OCI-LY7 (cell line): ENCODE measurements at regions not wholly inside any gene's neighbourhood (a gene's known extent, or its start where the extent isn't known, plus 50 kb on each side); places are given as distances from the start of the nearest gene placed in this dataset.
"Not testable (repeated sequence)": the region's sequence is repeated elsewhere in the genome, so short reads cannot be mapped to it uniquely, and the experiment has no call there.

Experiments used
- BruUV-seq: library from RNA; stranded (reverse); fragments of 400-500 nt; replicated peaks from 2 replicates; lab custom pipeline; 2021; lab: Mats Ljungman, UMichigan
- CTCF ChIA-PET: fragments of 300-600 bp; sonication (Branson Sonifier 250); formaldehyde crosslinking; loops from one replicate; lab custom pipeline; 2022; ENCODE audit warnings: antibody characterized with exemption; ENCODE audit not compliant: unreplicated experiment; lab: Charles Lee
- POLR2A ChIA-PET: fragments of 300-600 bp; sonication (Branson Sonifier 250); formaldehyde crosslinking; loops from one replicate; lab custom pipeline; 2022; ENCODE audit warnings: antibody characterized with exemption; lab: Charles Lee
- DNase-seq: peaks from one replicate; pipeline ENCODE4 v3.0.0-alpha.2; 2015; ENCODE audit warnings: low spot score
- H2AFZ ChIP-seq: fragments of 200-600 bp; sonication (generic), shearing (Covaris generic); 2 replicates; pipeline ENCODE4 v1.6.1; 2014; ENCODE audit warnings: mild to moderate bottlenecking, antibody characterized with exemption, low read length, moderate library complexity
- H3K27ac ChIP-seq: fragments of 200-600 bp; sonication (generic); 2 replicates; pipeline ENCODE4 v1.5.1; 2014; ENCODE audit warnings: mixed run types, low read depth, mild to moderate bottlenecking, moderate library complexity, low read length, inconsistent platforms; ENCODE audit not compliant: poor library complexity, severe bottlenecking
- H3K36me3 ChIP-seq: fragments of 200-600 bp; sonication (generic); 2 replicates; pipeline ENCODE4 v1.6.1; 2014; ENCODE audit warnings: mild to moderate bottlenecking, antibody characterized with exemption, low read length, moderate library complexity, mixed read lengths; ENCODE audit not compliant: insufficient read depth
- H3K4me1 ChIP-seq: fragments of 200-600 bp; sonication (generic); 2 replicates; pipeline ENCODE4 v1.5.1; 2014; ENCODE audit warnings: mild to moderate bottlenecking, low read length; ENCODE audit not compliant: insufficient read depth, poor library complexity, severe bottlenecking
- H3K4me2 ChIP-seq: fragments of 200-600 bp; sonication (generic); 2 replicates; pipeline ENCODE4 v1.6.1; 2014; ENCODE audit warnings: mild to moderate bottlenecking, low read length
- H3K4me3 ChIP-seq: fragments of 200-600 bp; sonication (generic); 2 replicates; pipeline ENCODE4 v1.5.1; 2014; ENCODE audit warnings: mild to moderate bottlenecking, low read depth, low read length; ENCODE audit not compliant: poor library complexity, severe bottlenecking
- H3K79me2 ChIP-seq: fragments of 200-600 bp; sonication (generic); 2 replicates; pipeline ENCODE4 v1.6.1; 2016; ENCODE audit warnings: low read depth, mild to moderate bottlenecking, low read length, moderate library complexity, mixed read lengths; ENCODE audit not compliant: insufficient read depth
- H3K9me2 ChIP-seq: fragments of 200-600 bp; sonication (generic); 2 replicates; pipeline ENCODE4 v1.6.1; 2016; ENCODE audit warnings: mild to moderate bottlenecking, low read length, mixed read lengths; ENCODE audit not compliant: insufficient read depth
- H3K9me3 ChIP-seq: fragments of 200-600 bp; sonication (generic); 2 replicates; pipeline ENCODE4 v1.6.1; 2014; ENCODE audit warnings: mild to moderate bottlenecking, mixed run types, low read length, mixed read lengths
- H4K20me1 ChIP-seq: fragments of 200-600 bp; sonication (generic); 2 replicates; pipeline ENCODE4 v1.6.1; 2014; ENCODE audit warnings: mild to moderate bottlenecking, antibody characterized with exemption, low read length, moderate library complexity, mixed read lengths; ENCODE audit not compliant: insufficient read depth
- EZH2phosphoT487 ChIP-seq: fragments of 200-600 bp; sonication (generic); IDR thresholded peaks from 2 replicates; pipeline ENCODE4 v1.6.1; 2018; ENCODE audit warnings: low read depth, borderline replicate concordance, mild to moderate bottlenecking, mixed run types, antibody characterized with exemption, low read length, moderate library complexity, mixed read lengths
- intact Hi-C: fragments of 100-400 bp; cut with micrococcal nuclease; formaldehyde crosslinking; loops from one replicate; pipeline ENCODE4 v1.10.0; 2022; ENCODE audit not compliant: unreplicated experiment
- TF ChIP-seq, protein P1 (sequence below): fragments of 200-600 bp; sonication (generic); conservative IDR thresholded peaks from 2 replicates; pipeline ENCODE4 v1.5.1; 2014; ENCODE audit warnings: mild to moderate bottlenecking, antibody characterized with exemption, low read length, moderate library complexity, mixed read lengths

GRCh38 chr7:29649876-29650275 is 86.2 kb downstream of the PRR15 start:
- DNase-seq: no peak
- Histone ChIP-seq H2AFZ (no peak overlapping the region), H3K4me3 (no peak overlapping the region), H3K36me3 (no peaks in the 10 kb centered on the region), H3K4me2 (no peak overlapping the region), H3K9me2 (no peaks in the 10 kb centered on the region), H3K79me2 (no peaks in the 10 kb centered on the region), H4K20me1 (no peaks in the 10 kb centered on the region), H3K4me1 (no peaks in the 10 kb centered on the region), H3K27ac (no peak overlapping the region), H3K9me3 (no peaks in the 10 kb centered on the region)
- ChIA-PET CTCF (no interaction called here), POLR2A (no interaction called here)
- TF ChIP-seq EZH2phosphoT487: no peak
- TF ChIP-seq, protein P1, sequence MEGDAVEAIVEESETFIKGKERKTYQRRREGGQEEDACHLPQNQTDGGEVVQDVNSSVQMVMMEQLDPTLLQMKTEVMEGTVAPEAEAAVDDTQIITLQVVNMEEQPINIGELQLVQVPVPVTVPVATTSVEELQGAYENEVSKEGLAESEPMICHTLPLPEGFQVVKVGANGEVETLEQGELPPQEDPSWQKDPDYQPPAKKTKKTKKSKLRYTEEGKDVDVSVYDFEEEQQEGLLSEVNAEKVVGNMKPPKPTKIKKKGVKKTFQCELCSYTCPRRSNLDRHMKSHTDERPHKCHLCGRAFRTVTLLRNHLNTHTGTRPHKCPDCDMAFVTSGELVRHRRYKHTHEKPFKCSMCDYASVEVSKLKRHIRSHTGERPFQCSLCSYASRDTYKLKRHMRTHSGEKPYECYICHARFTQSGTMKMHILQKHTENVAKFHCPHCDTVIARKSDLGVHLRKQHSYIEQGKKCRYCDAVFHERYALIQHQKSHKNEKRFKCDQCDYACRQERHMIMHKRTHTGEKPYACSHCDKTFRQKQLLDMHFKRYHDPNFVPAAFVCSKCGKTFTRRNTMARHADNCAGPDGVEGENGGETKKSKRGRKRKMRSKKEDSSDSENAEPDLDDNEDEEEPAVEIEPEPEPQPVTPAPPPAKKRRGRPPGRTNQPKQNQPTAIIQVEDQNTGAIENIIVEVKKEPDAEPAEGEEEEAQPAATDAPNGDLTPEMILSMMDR: no peak
- BruUV-seq: no TSS peak
- intact Hi-C loops: no loop called here

DNA sequence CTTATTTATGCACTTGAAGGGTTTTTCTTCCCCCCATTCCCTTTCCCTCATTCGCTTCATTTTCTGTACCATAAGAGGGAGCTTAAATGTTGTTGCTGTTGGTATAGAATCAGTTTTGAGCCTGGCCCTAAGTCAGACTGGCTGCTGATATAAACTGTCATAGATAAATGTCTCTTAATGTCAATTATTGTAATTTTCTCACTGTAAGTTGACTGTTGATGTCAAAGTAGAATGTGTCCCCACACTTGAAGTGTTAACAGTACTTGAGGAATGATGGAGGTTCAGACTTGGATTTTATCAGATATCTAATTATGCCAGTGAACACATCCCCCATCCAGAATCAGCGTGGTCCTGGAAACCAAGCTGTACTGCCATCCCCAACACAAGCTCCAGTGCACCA is 87.8 kb downstream of the PRR15 start:
- BruUV-seq: no TSS peak

GRCh38 chr7:29652556-29652955 is 88.9 kb downstream of the PRR15 start:
- Histone ChIP-seq H3K4me2 (no peak overlapping the region), H3K4me1 (no peaks in the 10 kb centered on the region), H2AFZ (no peak overlapping the region), H3K9me3 (no peaks in the 10 kb centered on the region), H3K4me3 (no peak overlapping the region), H4K20me1 (no peaks in the 10 kb centered on the region), H3K79me2 (no peaks in the 10 kb centered on the region), H3K36me3 (no peaks in the 10 kb centered on the region), H3K27ac (no peak overlapping the region), H3K9me2 (no peaks in the 10 kb centered on the region)
- DNase-seq: no peak
- ChIA-PET CTCF (no interaction called here), POLR2A (no interaction called here)
- intact Hi-C loops: no loop called here
- no TSS peak for BruUV-seq
- no peak for TF ChIP-seq EZH2phosphoT487
- TF ChIP-seq, protein P1: no peak

More for the DNA sequence above, 87.8 kb downstream of the PRR15 start:
- no peaks in the 10 kb centered on the region for H3K9me3 ChIP-seq
- H3K4me1 ChIP-seq: no peaks in the 10 kb centered on the region
- ChIA-PET CTCF (interaction anchor here (0.5 kb wide), 1 partner anchor 13 kb away, joined by 3 read pairs; no protein-coding TSS in a partner anchor), POLR2A (no interaction called here)
- no peak overlapping the region for H2AFZ ChIP-seq
- no peak overlapping the region for H3K4me2 ChIP-seq
- H3K79me2 ChIP-seq: no peaks in the 10 kb centered on the region
- H3K36me3 ChIP-seq: no peaks in the 10 kb centered on the region
- intact Hi-C loops: no loop called here
- H3K9me2 ChIP-seq: no peaks in the 10 kb centered on the region
- no peak overlapping the region for H3K27ac ChIP-seq
- TF ChIP-seq, protein P1: no peak
- no peak for TF ChIP-seq EZH2phosphoT487
- no peaks in the 10 kb centered on the region for H4K20me1 ChIP-seq
- DNase-seq: no peak
- H3K4me3 ChIP-seq: no peak overlapping the region

- intact Hi-C loops, H2AFZ ChIP-seq, H3K9me3 ChIP-seq, H3K4me1 ChIP-seq, H4K20me1 ChIP-seq, H3K79me2 ChIP-seq, H3K4me2 ChIP-seq, CTCF ChIA-PET, H3K4me3 ChIP-seq, BruUV-seq, H3K36me3 ChIP-seq, H3K27ac ChIP-seq, DNase-seq, H3K9me2 ChIP-seq: not testable (repeated sequence)
- POLR2A ChIA-PET: interaction anchor here (0.7 kb wide), 1 partner anchor 1164 kb away, joined by 3 read pairs; no protein-coding TSS in a partner anchor
These were observed 90.7 kb downstream of the PRR15 start for GRCh38 chr7:29654340-29654739.
